8988T (cell line): ENCODE measurements at regions not wholly inside any gene's neighbourhood (a gene's known extent, or its start where the extent isn't known, plus 50 kb on each side); places are given as distances from the start of the nearest gene placed in this dataset.

Experiments used
- DNase-seq: peaks from one replicate; pipeline ENCODE4 v3.0.0; 2011

GRCh38 chr12:110993434-110993833 is 73.1 kb upstream of the MYL2 start:
- DNase-seq: no peak

GRCh38 chr12:110992909-110993308 is 72.5 kb upstream of the MYL2 start:
- DNase-seq: no peak

GRCh38 chr12:110983811-110984210 is 63.4 kb upstream of the MYL2 start:
- no peak for DNase-seq

GRCh38 chr12:110972866-110973265 is 52.5 kb upstream of the MYL2 start:
- no peak for DNase-seq

GRCh38 chr12:110971936-110972335 is 51.6 kb upstream of the MYL2 start:
- DNase-seq: no peak

- no peak for DNase-seq
These were observed 51.0 kb upstream of the MYL2 start for GRCh38 chr12:110971189-110971920.
